ENCODE measurements at regions not wholly inside any gene's neighbourhood (a gene's known extent, or its start where the extent isn't known, plus 50 kb on each side); places are given as distances from the start of the nearest gene placed in this dataset.

DNA sequence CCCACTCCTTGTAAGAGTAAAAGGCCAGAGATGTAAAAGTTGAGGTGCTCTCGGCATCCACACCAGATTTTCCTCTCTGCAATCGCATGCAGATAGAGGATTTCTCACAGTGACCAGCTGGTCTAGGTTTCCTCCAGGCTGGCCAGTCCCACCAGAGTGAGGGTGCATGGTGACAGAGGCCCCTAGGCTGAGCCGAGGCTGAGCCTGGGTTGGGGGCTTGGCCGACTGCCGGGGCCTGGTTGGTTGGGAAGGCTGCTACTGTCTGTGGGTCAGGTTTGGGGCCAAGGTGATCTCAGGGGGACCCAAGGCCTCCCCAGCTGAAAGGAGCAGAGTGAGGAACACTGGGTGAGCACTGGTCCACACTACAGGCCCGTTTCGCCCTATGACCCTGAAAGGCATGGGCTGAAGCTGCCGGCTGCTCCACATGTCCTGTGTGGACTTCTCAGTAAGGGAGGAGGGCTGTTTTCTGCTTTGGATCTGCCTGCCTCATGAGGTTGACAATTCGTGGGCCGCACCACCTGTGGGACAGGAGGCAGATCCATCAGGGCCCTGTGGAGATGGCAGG is 400.8 kb upstream of the IRX4 start:
- DNase-seq, result no peak

DNA sequence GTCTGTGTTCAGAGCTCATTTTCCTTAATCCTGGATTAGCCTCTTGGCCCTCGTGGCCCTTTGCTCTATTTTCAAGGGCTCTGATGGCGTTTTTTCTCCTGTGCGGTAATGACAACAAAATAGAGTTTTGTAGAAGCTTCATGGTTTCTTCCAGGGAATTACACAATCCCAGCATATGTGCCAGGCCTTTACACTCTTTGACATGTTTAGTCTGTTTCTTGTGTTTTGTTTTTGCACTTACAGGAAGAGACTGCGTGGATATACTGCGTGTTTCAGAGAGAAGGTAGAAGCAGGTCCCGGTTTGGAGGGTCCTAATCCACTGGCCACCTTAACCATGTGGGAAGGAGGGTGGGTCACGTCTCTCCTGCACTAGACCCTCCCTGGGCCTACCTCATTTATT is 400.2 kb upstream of the IRX4 start:
- DNase-seq, result no peak

DNA sequence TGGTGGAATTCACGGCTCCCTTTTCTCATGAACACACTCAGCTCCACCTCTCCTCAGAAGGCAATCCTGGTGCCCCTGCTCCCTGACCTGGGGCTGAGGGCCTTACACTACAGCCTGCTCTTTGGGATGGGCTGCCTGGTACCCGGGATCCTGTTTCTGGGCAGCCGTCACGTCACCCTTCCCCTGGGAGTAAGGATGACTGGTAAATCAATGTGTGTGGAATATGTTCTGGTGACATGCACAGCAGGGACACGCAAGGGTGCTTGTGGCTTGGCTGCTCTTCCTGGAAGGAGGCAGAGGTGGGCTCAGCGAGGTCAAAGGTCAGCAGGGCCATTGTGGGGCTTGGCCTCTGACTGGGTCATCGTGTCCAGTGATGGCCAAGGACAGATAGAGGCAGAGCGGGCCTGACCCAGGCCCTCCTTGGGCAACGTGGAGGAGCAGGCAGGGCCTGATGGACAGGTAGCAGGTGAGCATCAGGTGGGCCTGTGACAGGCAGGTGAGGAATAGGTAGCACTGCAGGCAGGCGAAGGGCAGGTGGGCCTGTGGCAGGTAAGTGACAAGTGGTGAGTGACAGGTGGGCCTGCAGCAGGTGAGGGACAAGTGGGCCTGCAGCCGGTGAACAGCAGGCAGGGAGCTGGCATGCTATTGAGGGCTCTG is 399.4 kb upstream of the IRX4 start:
- DNase-seq, result no peak

DNA sequence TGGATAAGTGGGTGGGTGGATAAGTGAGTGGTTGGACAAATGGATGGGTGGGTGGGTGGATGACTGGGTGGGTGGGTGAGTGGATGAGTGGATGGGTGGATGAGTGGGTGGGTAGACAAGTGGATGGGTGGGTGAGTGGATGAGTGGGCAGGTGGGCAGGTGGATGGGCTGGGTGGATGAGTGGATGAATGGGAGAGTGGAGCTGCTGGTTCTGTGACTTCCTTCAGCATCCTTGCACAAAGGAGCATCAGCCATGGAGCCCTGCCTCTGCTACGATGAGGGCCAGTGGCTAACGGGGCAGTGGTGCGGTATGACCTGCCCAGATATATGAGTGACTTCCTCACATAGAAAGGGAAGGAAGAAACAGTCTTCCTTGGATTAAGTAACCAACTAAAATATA is 398.7 kb upstream of the IRX4 start:
- no peak for DNase-seq

DNA sequence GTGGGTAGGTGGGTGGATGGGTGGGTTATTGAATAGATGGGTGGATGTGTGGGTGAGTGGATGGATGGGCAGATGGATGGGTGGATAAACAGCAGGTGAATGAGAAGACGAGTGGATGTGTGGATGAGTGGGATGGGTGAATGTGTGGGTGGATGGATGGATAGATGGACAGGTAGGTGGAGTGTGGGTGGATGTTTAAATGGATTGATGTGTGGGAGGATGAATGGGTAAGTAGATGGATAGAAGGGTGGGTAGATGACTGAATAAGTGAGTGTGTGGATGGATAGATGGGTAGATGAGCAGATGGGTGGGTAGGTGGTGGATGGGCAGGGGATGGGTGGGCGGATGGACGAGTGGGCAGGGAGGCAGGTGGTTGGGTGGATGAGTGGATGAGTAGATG is 397.6 kb upstream of the IRX4 start:
- no peak for DNase-seq

DNA sequence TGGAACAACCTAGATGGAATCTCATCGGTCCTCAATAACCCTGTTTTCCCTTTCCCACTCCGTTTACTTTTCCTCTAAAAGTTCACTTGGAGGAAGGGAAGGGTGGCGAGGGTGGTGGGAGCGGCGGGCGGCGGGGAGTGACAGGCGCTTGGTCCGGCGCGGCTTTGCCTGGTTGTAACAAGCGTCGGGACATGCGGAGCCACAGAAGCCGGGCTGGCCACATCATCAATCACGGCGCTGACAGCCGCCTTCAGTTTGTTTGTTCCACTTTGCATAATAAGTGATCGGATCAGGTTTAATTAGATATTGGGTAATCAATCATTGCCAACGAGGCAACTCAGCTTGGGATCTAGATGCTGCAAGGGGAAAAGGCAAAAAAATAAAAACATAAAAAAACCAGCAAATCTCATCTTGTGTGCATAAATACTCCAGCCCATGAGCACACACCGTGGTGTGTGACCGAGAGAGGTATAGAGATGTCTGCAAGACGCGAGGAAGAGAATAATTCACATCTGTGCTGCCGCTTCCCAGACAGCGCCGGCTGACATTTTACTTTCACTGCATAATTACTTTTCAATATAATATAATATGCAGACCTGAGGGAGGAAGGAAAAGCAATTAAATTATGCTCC is 396.2 kb upstream of the IRX4 start:
- DNase-seq, result no peak

DNA sequence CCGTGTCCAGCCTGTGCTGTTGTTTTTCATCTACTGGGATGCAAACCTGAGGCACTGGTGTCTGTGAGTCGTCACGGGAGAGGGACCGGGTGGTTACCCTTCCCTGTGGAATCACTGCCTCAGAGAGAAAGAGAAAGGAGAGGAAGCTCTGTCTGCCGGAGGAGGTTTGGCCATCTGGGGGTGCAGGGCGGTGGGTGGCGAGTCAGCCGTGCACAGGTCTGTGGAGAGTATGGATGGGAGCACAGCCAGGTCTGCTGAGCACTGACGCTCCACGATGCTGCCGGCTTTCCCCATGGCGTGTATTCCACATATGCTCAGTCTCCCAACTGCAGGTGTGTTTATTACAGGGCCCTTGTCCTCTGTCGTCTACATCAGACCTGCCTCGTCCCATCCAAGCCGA is 395.2 kb upstream of the IRX4 start:
- DNase-seq, result no peak

DNA sequence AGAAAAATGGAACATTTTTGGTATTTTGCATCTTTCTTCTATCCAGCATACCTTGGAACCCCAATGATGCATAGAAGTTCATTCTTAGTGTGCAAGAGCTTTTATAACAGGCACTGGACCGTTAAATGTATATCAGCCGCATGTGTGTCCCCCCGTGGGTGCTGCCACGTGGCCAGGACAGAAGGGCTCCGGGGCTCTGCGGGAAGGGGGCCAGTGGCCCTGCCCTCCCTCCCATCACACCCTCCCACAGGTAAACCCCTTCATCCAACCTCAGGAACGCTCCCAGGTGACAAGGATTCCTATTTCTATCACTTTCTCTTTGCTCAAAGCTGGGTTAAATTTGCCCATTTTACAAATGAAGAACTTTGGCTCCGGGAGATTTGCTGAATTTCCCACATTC is 393.4 kb upstream of the IRX4 start:
- no peak for DNase-seq

DNA sequence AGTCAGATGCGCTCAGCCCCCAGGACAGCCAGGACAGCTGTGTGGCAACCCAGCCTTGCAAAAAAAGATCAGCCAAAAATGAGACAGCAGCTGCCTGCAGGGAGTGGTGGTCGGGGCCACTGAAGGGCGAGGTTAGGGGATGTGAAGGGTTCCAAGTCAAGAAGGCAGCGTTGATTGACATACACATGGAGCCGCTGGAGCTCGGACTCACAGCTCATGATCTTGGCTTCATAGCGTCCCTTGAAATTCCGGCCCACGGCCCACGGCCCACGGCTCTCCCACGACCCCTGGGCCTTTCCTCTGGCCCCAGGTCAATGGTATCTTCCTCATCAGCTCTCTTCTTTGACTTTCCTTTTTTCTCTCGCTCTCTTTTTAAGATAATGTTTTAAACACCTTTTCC is 390.0 kb upstream of the IRX4 start:
- DNase-seq, result no peak

DNA sequence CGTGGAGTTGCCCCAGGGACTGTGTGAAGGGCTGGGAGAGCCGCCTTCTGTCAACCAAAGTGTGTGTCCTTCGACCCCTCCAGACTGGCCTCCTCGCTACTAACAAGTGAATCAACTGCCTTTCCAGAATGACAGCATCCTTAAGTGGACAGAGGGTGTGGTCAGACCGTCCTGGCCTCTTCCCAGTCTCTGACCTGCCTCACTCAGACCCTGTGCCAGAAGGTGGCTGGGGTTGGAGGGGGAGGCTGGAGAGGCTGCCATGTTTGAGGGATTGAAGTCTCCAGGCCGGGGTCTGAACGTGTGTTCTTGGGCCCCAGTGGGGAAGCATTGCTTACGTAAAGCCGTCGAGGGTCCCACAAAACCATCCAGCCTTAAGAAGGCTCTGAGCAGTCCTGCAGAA is 389.3 kb upstream of the IRX4 start:
- DNase-seq, result no peak

DNA sequence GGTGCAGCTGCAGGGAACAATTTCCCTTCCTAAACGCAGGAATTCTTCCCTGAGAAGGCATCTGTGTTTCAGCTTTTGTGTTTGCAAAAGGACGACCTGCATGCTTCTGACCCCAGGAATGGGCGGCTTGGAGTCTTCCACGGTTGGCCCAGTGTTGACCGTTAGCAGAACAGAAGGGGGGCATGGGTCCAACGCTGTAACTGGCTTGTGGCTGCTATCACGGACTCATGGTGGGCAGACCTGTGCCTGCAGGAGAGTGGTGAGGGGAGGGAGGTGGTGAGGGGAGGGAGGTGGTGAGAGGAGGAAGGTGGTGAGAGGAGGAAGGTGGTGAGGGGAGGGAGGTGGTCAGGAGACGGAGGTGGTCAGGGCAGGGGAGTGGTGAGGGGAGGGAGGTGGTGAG is 388.6 kb upstream of the IRX4 start:
- DNase-seq, result no peak

DNA sequence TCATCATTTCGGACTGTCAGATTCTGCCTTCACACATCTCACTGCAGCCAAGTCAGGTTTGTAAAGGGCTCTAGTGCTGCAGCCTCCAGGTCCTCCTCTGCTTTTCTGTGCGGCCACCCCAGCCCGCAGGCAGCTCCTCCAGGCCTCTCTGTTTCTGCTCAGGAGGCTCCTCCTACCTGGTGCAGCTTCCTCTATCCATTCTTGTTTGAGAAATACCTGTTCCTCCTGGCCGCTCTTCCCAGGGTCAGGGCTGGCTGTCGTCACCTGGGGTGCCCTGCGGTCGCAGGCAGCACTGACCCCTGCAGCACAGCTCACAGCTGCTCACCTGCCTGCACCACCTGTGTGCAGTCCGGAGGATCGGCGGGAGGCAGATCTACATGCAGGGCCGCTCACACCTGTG is 387.7 kb upstream of the IRX4 start:
- peak; percentile 45 for DNase-seq

DNA sequence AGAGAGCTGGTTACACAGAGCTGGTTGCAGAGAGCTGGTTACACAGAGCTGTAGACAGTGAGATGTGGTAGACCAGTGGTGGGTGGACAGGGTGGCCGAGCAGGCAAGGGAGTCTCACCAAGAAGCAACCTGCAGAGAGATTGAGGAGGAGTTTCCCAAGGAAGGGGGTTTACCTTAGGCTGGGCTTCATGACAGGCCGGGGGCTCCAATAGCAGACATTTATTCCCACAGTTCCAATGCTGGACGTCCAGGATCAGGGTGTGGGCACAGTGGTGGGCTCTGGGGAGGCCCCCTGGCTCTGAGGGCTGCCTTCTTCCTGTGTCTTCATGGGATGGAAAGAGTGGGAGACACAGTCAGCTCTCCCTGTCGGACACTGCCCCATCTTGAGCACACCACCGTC is 386.9 kb upstream of the IRX4 start:
- peak; percentile 31 for DNase-seq

DNA sequence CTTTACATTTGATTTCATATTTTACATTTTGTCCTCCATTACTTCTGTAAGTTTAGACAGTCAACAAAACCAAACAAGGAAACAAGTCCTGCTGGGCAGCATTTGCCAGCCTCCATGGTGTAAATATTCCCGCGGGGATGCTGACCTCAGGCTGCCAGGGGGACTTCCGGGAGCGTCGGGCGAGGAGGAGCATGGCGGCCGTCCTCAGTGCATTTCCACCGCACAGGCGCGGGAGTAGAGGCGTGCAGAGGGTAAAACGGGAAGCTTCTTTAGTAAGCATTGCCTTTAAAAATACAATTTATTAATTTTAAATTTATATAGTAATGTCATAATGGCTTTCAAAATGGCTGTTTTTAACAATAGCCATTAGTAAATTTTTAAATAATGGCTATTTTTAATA is 385.3 kb upstream of the IRX4 start:
- DNase-seq, result no peak

DNA sequence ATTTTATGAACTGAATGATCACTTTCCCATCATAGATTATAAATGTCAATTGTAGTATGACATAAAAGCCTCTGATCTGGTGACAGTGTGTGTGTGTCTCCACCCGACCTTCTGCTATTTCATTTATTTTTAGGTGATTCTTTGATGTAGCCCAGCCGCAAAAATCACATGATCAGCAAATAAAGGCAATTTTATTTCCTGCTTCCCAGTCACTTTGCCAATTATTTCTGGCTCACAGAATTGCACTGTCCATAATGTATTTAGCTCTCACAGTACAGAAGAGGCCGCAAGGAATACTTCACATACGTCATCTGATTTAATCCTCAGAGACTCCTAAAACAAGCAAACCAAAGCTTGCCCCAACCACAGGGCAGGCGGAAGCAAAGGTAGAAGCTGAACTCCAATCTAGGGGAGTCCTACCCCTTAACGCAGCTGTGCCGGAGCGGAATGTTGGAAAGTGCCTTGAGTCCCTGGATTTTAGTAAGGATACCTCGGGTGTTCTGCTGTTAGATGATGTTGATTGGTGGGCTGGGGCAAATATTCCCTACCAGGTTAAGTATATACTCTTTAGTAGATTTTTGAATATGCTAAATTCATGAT is 384.0 kb upstream of the IRX4 start:
- peak; percentile 20 for DNase-seq

DNA sequence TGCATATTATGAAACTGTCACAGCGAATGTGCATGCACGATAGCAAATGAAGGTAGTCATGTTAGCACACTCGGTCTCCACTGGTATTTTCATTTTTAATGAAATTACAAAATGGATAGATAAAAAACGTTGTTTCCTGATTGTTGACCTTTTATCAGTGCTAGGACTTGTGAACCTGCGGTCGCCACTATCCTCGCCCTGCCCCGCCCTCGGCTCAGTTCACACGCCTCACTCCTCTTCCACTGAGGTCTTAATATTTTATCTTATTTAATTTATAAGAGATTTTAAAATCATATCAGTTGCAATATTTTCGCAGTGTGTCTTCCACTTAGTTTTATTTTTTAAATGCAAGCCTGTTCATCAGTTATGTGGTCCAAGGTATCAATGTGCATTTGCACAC is 382.6 kb upstream of the IRX4 start:
- no peak for DNase-seq

DNA sequence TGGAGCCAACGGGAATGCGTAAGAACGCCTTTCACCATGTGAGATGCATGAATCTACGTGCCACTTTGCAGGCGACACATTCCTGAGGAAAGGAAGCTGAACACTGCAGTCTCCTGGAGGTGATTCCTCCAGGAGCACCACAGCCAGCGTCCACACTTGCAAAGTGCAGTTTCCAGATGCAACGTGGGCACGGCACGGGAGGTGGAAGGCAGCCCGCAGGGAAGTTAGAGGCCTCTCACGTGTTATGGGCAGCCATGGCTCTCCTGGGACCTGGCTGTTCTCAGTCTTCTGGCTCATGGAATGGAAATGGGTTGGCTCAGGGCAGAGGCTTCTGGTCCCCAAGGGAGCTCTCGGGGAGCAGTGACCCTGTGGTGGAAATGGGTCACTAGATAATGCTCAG is 381.0 kb upstream of the IRX4 start:
- peak; percentile 47 for DNase-seq

DNA sequence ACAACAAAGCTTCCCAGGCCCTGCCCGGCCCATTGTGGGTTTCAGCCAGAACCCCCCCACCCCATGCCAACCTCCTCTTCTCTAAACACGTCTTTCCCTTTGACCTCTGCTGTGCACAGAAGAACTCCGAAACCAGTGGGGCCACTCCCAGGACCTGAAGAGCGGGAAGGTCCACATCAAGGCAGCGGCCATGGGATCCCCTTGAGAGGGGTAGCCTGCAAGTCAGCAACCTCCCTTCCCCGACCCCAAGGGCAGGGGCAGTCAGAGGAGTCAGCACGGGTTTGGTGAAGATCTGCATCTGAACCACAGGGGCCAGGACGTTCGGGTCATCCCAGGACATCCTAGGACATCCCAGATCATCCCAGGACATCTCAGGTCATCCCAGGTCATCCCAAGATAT is 379.9 kb upstream of the IRX4 start:
- peak; percentile 42 for DNase-seq

DNA sequence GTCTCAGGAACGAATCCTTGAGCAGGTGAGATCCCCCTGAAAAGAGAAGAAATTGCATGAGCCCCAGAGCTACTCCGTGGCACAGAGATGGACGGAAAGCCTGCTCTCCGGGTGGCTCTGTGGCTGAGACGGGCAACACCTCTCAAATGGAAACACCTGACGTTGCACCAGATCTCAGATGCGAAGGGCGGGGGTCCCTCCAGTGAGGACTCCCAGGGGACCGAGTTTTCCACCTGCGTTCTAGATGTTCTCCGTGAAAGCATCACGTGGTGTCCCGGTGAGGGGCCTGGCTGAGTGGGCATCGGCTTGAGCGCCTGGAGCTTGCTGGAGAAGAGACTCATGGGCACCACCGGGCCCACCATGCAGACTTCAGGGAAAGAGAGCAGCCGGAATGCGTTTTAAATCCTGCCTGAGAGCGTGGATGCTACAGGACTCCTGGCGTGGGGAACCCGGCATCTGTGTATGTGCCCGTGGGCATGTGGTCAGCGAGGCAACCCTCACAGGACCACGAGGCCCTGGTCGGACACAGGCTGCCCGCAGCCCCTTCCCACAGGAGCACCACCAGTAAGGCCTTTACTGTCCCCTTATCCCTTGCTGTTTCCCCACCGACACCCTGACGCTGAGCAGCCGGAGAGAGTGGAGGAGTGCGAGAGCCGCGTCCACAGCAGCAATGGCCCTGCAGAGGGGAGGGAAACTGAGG is 378.4 kb upstream of the IRX4 start:
- peak; percentile 30 for DNase-seq

DNA sequence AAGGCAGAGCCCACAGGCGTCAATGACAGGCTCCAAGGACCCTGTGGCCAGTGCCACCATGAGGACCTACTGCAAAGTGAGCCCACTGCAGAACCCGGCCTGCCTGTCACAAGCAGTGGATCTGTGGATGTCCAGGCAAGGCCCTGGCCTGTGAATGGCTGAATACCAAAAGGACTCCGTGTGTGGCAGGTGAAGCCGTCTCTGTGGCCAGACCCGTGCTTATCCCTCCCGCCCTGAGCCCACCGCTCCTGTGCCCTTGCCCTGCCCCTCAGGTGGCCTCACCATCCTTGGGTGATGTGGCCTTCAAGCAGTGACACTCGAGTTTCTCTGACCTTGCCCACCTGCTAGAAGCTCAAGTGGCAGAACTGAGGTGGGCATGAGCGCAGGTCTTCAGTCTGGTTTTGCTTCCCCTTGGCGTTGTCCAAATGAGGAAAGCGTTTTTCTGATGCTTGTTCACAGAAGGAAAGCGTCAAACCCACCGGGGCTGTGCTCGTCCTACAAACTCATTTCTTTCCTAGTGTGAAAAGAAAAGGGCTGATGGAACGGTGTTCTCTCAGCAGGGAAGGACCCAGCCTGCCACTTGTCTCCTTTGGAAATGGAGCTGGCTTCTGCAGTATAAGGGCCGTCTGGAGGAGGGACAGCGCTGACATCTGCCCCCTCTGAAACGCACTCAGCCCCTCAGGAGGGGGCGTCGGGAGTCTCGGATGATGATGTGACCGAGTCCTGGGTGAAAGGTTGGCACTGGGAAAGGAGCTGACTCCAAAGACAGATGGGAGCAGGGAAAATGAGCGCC is 377.7 kb upstream of the IRX4 start:
- peak; percentile 41 for DNase-seq

DNA sequence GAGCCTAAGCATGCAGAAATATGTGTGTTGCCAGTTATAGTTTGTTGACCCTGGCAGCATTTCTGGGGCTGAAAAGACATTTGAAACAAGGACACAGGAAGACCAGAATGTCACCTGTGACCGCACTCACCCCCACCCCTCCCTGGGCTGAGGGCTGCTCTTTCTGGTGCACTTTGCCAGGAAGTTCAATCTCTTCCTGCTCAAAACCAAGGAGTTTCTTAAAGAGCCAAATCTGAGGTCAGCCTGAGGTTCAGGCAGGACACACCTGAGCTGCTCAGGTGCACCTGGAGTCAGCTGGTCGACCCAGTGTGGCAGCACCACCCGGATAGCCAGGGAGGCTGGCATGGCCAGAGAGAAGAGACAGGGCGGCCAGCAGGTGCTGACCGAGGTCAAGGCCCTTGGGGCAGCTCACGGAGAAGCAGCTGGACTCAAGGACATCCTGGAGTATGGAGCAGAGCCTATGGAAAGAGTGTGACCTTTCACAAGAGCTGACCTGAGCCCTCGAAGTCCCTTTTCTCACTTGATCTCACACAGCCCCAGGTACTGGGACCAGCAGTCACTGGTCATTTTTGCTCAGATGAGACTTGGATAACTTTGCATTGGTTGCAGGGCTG is 376.9 kb upstream of the IRX4 start:
- peak; percentile 29 for DNase-seq

DNA sequence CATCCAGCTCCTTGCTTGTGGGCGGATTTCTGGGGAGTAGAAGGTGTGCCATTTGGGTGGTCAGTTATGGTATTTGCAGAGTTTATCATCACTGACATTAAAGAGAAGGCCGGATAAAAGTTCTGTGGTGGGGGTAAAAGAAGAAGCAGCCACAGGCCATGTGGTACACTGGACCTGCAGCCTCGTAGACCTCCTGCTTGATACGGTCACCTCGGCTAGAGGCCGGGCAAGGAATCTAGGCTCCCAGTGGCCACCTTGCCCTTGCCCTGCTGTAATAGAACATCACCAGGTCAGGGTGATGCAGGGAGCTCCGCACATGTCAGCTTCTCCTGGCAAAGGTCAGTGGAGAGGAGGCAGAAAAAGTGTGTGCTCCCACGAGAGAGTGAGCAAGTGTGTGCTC is 376.1 kb upstream of the IRX4 start:
- peak; percentile 29 for DNase-seq
